Sigmoid colon (tissue), 6 donors: ENCODE measurements at regions not wholly inside any gene's neighbourhood (a gene's known extent, or its start where the extent isn't known, plus 50 kb on each side); places are given as distances from the start of the nearest gene placed in this dataset.

Experiments
- DNase-seq: peaks from one replicate; pipeline ENCODE4 v3.0.0-alpha.2; 2019
- H3K27ac ChIP-seq, 4 donors: fragments of 200-600 bp; sonication (generic); one replicate each; pipeline ENCODE4 v1.5.1; 2016 to 2019; ENCODE audit warnings: mild to moderate bottlenecking in 1 of 4
- H3K27me3 ChIP-seq, 3 donors: fragments of 200-600 bp; sonication (generic); one replicate each; pipeline ENCODE4 v1.5.1; 2019; ENCODE audit warnings: mild to moderate bottlenecking in 1 of 3
- H3K36me3 ChIP-seq, 4 donors: fragments of 200-600 bp; sonication (generic); one replicate each; pipeline ENCODE4 v1.5.1; 2016 to 2019
- H3K4me1 ChIP-seq, 4 donors: fragments of 200-600 bp; sonication (generic); one replicate each; pipeline ENCODE4 v1.5.1; 2017 to 2019
- H3K4me3 ChIP-seq, 4 donors: fragments of 200-600 bp; sonication (generic); one replicate each; pipeline ENCODE4 v1.5.1; 2017 to 2019; ENCODE audit warnings: mild to moderate bottlenecking in 2 of 4, moderate library complexity in 1 of 4
- H3K9me3 ChIP-seq, 4 donors: fragments of 200-600 bp in 3 of 4; sonication (generic) in 3 of 4; one replicate each; pipeline versions ENCODE4 v1.5.1 to v1.6.1; 2013 to 2019
- EP300 ChIP-seq, 4 donors: sonication (generic); formaldehyde crosslinking; IDR thresholded peaks; one replicate each; pipeline ENCODE4 v1.6.1; 2017; ENCODE audit warnings: antibody characterized with exemption in 4 of 4
- POLR2A ChIP-seq, 2 donors: fragments of 450-650 bp; IDR thresholded peaks; one replicate each; pipeline ENCODE4 v1.6.1; 2016; ENCODE audit warnings: antibody characterized with exemption in 2 of 2, mild to moderate bottlenecking in 2 of 2, moderate library complexity in 2 of 2
- POLR2AphosphoS5 ChIP-seq, 4 donors: sonication (generic); formaldehyde crosslinking; IDR thresholded peaks; one replicate each; pipeline ENCODE4 v1.6.1; 2017; ENCODE audit warnings: antibody characterized with exemption in 4 of 4
- WGBS, 2 donors: extraction: QIAGEN DNeasy Blood & Tissue Kit; methylation state at CpG; one replicate each; pipeline ENCODE4 v1.1.7; 2013; 5-methylcytosine and 5-hydroxymethylcytosine counted together
- intact Hi-C: fragments of 100-400 bp; cut with DNase I; formaldehyde crosslinking; loops from one replicate; pipeline ENCODE4 v1.15.1; 2023
- TF ChIP-seq, protein P1 (sequence below), 4 experiments: fragments of 450-650 bp in 3 of 4; fragments of 200-600 bp in 1 of 4; IDR thresholded peaks; one replicate each; pipeline ENCODE4 v1.5.1; 2016 to 2019; ENCODE audit warnings: antibody characterized with exemption in 4 of 4, mild to moderate bottlenecking in 3 of 4, moderate library complexity in 2 of 4
- donor health status: healthy with polysubstance abuse.
- donor health status: healthy.

DNA sequence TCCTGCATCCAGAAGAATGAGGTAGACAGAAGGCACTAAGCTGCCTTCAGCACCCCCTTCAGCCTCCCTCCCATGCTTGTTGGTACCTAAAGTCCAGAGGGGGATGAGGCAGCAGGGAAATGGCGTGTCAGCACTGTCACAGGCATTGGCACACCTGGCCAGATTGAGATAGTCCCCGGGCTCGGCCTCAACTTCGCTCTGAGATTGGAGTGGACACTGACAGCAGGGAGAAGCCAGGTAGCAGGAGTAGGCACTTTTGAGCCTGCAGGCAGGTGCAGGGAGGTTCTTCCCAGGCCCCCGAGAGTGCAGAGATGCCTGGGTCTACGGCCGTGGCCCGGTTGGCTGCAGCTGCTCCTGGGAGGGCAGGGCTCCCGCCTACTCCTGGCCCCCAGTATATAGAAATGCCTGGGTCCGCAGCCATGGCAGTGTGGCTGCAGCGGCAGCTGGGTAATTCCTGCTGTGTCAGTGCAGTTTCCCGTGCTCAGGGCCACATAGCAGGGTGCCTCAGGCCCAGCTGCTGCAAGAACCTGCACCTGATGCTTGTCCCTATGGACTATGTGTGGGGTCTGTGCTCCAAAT is 160.3 kb downstream of the SLITRK6 start:
- Histone ChIP-seq H3K4me1 (no peaks in the 10 kb centered on the region), H3K27ac (no peak overlapping the region), H3K4me3 (no peak overlapping the region), H3K9me3 (no peaks in the 10 kb centered on the region), H3K27me3 (no peaks in the 10 kb centered on the region), H3K36me3 (no peaks in the 10 kb centered on the region)
- intact Hi-C loops = no loop called here
- WGBS, 2 donors = 85 to 86% methylated on average over 12 of the region's 12 CpGs
- DNase-seq = no peak
- TF ChIP-seq, protein P1, sequence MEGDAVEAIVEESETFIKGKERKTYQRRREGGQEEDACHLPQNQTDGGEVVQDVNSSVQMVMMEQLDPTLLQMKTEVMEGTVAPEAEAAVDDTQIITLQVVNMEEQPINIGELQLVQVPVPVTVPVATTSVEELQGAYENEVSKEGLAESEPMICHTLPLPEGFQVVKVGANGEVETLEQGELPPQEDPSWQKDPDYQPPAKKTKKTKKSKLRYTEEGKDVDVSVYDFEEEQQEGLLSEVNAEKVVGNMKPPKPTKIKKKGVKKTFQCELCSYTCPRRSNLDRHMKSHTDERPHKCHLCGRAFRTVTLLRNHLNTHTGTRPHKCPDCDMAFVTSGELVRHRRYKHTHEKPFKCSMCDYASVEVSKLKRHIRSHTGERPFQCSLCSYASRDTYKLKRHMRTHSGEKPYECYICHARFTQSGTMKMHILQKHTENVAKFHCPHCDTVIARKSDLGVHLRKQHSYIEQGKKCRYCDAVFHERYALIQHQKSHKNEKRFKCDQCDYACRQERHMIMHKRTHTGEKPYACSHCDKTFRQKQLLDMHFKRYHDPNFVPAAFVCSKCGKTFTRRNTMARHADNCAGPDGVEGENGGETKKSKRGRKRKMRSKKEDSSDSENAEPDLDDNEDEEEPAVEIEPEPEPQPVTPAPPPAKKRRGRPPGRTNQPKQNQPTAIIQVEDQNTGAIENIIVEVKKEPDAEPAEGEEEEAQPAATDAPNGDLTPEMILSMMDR (IDR thresholded peaks at IDR 0.05) = no peak
- no peak for TF ChIP-seq POLR2A (IDR thresholded peaks at IDR 0.05)
- no peak for TF ChIP-seq EP300 (IDR thresholded peaks at IDR 0.05)
- TF ChIP-seq POLR2AphosphoS5 (IDR thresholded peaks at IDR 0.05) = no peak

DNA sequence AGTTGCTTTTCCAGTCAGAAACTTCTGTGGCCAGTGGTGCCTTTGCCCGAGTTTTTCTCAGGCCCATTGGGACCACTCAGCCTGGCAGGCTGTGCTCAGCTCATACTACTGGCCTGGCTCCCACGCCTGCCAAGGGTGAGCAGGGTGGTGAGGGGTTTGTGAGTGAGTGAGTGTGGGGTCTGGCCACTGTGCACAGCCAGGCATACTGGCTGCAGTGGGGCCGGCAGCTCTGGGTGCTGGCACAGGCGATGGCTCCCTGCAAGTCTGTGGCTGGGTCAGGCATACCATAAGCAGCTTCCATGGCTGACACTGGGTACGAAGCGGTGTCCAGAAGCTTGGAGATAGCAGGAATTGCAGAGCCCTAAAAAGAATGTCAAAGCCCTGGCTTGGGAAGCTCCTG is 161.0 kb downstream of the SLITRK6 start:
- H3K36me3 ChIP-seq = no peaks in the 10 kb centered on the region
- 92% methylated on average over 6 of the region's 6 CpGs for WGBS, 2 donors
- no peaks in the 10 kb centered on the region for H3K4me1 ChIP-seq
- no peak for DNase-seq
- no peak overlapping the region for H3K27ac ChIP-seq
- no peaks in the 10 kb centered on the region for H3K9me3 ChIP-seq
- TF ChIP-seq POLR2A (IDR thresholded peaks at IDR 0.05) = no peak
- no peak for TF ChIP-seq EP300 (IDR thresholded peaks at IDR 0.05)
- TF ChIP-seq, protein P1 (IDR thresholded peaks at IDR 0.05) = no peak
- no peak for TF ChIP-seq POLR2AphosphoS5 (IDR thresholded peaks at IDR 0.05)
- intact Hi-C loops = no loop called here
- no peaks in the 10 kb centered on the region for H3K27me3 ChIP-seq
- H3K4me3 ChIP-seq = no peak overlapping the region

DNA sequence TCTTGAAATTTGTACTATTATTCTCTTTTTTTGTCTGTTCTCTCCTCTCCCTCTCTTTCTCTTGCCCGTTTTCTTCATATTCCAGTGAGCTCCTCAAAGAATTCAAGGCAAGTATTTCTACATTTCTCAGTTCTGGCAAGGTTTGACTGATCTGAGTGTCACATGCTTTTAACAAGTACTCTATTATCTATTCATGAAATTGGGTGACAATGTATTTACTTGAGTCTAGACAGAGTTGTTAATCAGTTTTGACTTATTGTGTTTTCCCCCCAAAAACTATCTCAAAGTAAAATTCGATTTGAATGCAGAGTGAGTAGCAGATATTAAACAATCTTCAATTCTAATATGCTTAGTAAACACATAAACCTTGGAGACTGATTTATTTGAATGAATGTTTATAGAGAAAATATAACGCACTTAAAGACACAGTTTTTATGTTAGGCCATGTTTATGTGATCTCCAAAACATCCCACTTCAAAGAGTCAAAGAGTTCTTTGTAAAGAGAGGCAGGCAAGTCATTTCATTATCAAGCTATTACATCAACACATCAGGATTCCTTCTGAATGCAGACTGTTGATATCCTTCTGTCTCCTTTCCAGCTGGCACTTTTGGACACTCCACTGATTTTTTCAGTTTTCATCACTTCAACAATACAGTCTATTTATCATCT is 166.6 kb downstream of the SLITRK6 start:
- Histone ChIP-seq H3K4me3 (no peak overlapping the region), H3K27ac (peak overlapping the region in 2 of 4 donors; percentile 18 to 38), H3K4me1 (peaks cover 0 to 37% (median 16%) of the 10 kb centered on the region in 4 donors), H3K9me3 (no peaks in the 10 kb centered on the region), H3K27me3 (no peaks in the 10 kb centered on the region), H3K36me3 (no peaks in the 10 kb centered on the region)
- no peak for DNase-seq
- intact Hi-C loops = no loop called here
- 57 to 58% methylated on average over 3 of the region's 3 CpGs for WGBS, 2 donors
- TF ChIP-seq, protein P1 (IDR thresholded peaks at IDR 0.05) = no peak
- no peak for TF ChIP-seq EP300 (IDR thresholded peaks at IDR 0.05)
- no peak for TF ChIP-seq POLR2A (IDR thresholded peaks at IDR 0.05)
- TF ChIP-seq POLR2AphosphoS5 (IDR thresholded peaks at IDR 0.05) = no peak

DNA sequence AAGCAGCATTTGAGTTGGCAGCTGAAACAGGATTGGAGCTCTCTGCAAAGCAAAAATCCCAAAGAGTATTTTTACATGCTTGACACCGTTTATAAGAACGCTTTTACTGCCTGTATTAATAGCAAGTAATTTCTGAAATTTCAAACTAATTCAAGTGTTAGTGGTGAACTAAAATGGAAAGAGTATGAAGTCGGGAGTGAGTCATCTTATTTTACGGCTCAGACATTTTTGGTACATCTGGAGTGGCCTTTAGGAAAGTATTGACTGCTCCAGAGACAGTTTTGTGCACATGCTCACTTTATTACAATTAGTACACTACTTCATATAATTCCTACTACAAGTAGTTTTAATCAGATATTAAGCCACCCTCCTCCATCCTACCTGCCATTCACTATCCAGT is 167.4 kb downstream of the SLITRK6 start:
- H3K4me3 ChIP-seq = no peak overlapping the region
- peak overlapping the region in 2 of 4 donors; percentile 18 to 38 for H3K27ac ChIP-seq
- intact Hi-C loops = no loop called here
- peaks cover 0 to 37% (median 16%) of the 10 kb centered on the region in 4 donors for H3K4me1 ChIP-seq
- H3K36me3 ChIP-seq = no peaks in the 10 kb centered on the region
- no peaks in the 10 kb centered on the region for H3K27me3 ChIP-seq
- H3K9me3 ChIP-seq = no peaks in the 10 kb centered on the region
- WGBS, 2 donors = 72 to 84% methylated on average over 4 of the region's 4 CpGs
- DNase-seq = no peak
- TF ChIP-seq POLR2A (IDR thresholded peaks at IDR 0.05) (no peak), EP300 (IDR thresholded peaks at IDR 0.05) (no peak), POLR2AphosphoS5 (IDR thresholded peaks at IDR 0.05) (no peak)
- TF ChIP-seq, protein P1 (IDR thresholded peaks at IDR 0.05) = no peak
